ENCODE measurements at regions not wholly inside any gene's neighbourhood (a gene's known extent, or its start where the extent isn't known, plus 50 kb on each side); places are given as distances from the start of the nearest gene placed in this dataset.

DNA sequence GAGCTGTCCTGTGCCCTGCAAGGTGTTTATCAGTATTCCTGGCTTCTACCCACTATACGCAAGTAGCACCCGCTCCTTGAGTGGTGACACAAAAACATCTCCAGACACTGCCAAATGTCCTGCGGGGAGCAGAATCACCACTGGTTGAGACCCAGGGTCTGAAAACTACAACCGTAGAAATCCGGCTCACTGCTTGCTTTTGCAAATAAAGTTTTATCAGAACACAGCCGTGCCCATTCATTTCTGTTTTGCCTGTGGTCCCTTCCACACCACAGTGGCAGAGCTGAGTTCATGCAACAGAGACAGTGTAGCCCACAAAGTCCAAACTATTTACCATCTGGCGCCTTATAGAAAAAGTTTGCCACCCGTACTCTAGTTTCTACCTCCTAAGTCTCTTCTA, 125.7 kb upstream of the DIO3 start:
- FAIRE-seq (no peak), DNase-seq (ENCODE audit: low read depth, low spot score) (no peak)
- H3K9me3 ChIP-seq (replicated peaks; ENCODE audit: control insufficient read depth, insufficient read depth, low read length) = no peaks in the 10 kb centered on the region
- no peaks in the 10 kb centered on the region for H4K20me1 ChIP-seq (replicated peaks; ENCODE audit: control insufficient read depth, extremely low read depth, insufficient read depth, low read length)
- H3K9ac ChIP-seq (replicated peaks; ENCODE audit: extremely low read depth, insufficient read depth, low read length) = no peak overlapping the region
- no peaks in the 10 kb centered on the region for H3K36me3 ChIP-seq (ENCODE audit: control insufficient read depth in 2 of 2, extremely low read depth in 1 of 2, insufficient read depth in 2 of 2, low read length in 2 of 2)
- H3K27ac ChIP-seq (ENCODE audit: insufficient read depth, low read depth, low read length) = no peak overlapping the region
- dilution Hi-C loops (cut with MboI; ENCODE audit: extremely low pct_ligation_motif_present, low sequenced_read_pairs) = no loop called here
- BruUV-seq (replicated peaks) = no TSS peak
- no peaks in the 10 kb centered on the region for H3K79me2 ChIP-seq (ENCODE audit: control insufficient read depth, insufficient read depth, low read length)
- no peaks in the 10 kb centered on the region for H3K4me1 ChIP-seq (ENCODE audit: control insufficient read depth, extremely low read depth, insufficient read depth, low read length)
- H3K27me3 ChIP-seq (ENCODE audit: control insufficient read depth in 2 of 2, insufficient read depth in 2 of 2, low read length in 2 of 2) = no peaks in the 10 kb centered on the region
- H3K4me2 ChIP-seq (ENCODE audit: insufficient read depth, low read length) = no peak overlapping the region
- CTCF ChIA-PET = no interaction called here
- H3K9me1 ChIP-seq (replicated peaks; ENCODE audit: control insufficient read depth, extremely low read depth, insufficient read depth, low read length) = no peaks in the 10 kb centered on the region
- no peak overlapping the region for H3K4me3 ChIP-seq (replicated peaks in 1 of 3; ENCODE audit: insufficient read depth in 1 of 3, low read depth in 1 of 3, low read length in 3 of 3)
- POLR2A ChIA-PET = no interaction called here
- no peak overlapping the region for H2AFZ ChIP-seq (ENCODE audit: low read depth, low read length)
- TF ChIP-seq FOS (IDR thresholded peaks at IDR 0.05; ENCODE audit: borderline replicate concordance, insufficient read depth, low read length) (no peak), MYC (IDR thresholded peaks at IDR 0.05; ENCODE audit: low read depth, low read length) (no peak), JUN (IDR thresholded peaks at IDR 0.05; ENCODE audit: borderline replicate concordance, insufficient read depth, insufficient read length, low read depth) (no peak), MAX (IDR thresholded peaks at IDR 0.05; ENCODE audit: insufficient read depth, insufficient read length) (no peak), EZH2 (IDR thresholded peaks at IDR 0.05; ENCODE audit: borderline replicate concordance, low read depth, low read length, severe bottlenecking) (no peak), POLR2AphosphoS5 (IDR thresholded peaks at IDR 0.05; ENCODE audit: insufficient read depth, low read depth, low read length) (no peak), POLR2A (IDR thresholded peaks at IDR 0.05; ENCODE audit: low read depth, low read length) (no peak), GATA2 (IDR thresholded peaks at IDR 0.05; ENCODE audit: insufficient read depth, insufficient read length, low read depth, low read length) (no peak)
- TF ChIP-seq, protein P1, sequence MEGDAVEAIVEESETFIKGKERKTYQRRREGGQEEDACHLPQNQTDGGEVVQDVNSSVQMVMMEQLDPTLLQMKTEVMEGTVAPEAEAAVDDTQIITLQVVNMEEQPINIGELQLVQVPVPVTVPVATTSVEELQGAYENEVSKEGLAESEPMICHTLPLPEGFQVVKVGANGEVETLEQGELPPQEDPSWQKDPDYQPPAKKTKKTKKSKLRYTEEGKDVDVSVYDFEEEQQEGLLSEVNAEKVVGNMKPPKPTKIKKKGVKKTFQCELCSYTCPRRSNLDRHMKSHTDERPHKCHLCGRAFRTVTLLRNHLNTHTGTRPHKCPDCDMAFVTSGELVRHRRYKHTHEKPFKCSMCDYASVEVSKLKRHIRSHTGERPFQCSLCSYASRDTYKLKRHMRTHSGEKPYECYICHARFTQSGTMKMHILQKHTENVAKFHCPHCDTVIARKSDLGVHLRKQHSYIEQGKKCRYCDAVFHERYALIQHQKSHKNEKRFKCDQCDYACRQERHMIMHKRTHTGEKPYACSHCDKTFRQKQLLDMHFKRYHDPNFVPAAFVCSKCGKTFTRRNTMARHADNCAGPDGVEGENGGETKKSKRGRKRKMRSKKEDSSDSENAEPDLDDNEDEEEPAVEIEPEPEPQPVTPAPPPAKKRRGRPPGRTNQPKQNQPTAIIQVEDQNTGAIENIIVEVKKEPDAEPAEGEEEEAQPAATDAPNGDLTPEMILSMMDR (IDR thresholded peaks at IDR 0.05; ENCODE audit: extremely low read depth in 1 of 2, insufficient read depth in 1 of 2, low read depth in 1 of 2, low read length in 2 of 2) = no peak
- intact Hi-C loops (cut with micrococcal nuclease) = no loop called here

Data from endothelial cell of umbilical vein (primary cell).